Esophagus mucosa (tissue), 1 donor: ENCODE measurements at regions not wholly inside any gene's neighbourhood (a gene's known extent, or its start where the extent isn't known, plus 50 kb on each side); places are given as distances from the start of the nearest gene placed in this dataset.
A peak's percentile ranks its signal among the peaks of the same experiment; 100 is the strongest.

Experiments
- ATAC-seq: fragments of 200-7000 bp; cut with Tn5 transposase; one replicate; pipeline ENCODE4 v1.9.1; 2020
- donor health status: DM: yes; HTN: yes; CAD: no.

GRCh38 chr15:29454506-29454905, 184.9 kb upstream of the NSMCE3 start:
- ATAC-seq, result no peak

GRCh38 chr15:29452881-29453731, 183.5 kb upstream of the NSMCE3 start:
- ATAC-seq, result no peak

- ATAC-seq, result peak; percentile 29
These were observed 181.7 kb upstream of the NSMCE3 start for GRCh38 chr15:29451201-29451781.

GRCh38 chr15:29449136-29449535, 179.5 kb upstream of the NSMCE3 start:
- no peak for ATAC-seq

- no peak for ATAC-seq
These were observed 178.7 kb upstream of the NSMCE3 start for GRCh38 chr15:29448320-29448719.

GRCh38 chr15:29446480-29446879, 176.9 kb upstream of the NSMCE3 start:
- no peak for ATAC-seq

- ATAC-seq, result no peak
These were observed 172.9 kb upstream of the NSMCE3 start for GRCh38 chr15:29442532-29442931.

- no peak for ATAC-seq
These were observed 170.9 kb upstream of the NSMCE3 start for GRCh38 chr15:29440541-29440940.

GRCh38 chr15:29438703-29439055, 169.1 kb upstream of the NSMCE3 start:
- peak; percentile 92 for ATAC-seq

- ATAC-seq, result no peak
These were observed 168.5 kb upstream of the NSMCE3 start for GRCh38 chr15:29437888-29438702.

- no peak for ATAC-seq
These were observed 166.2 kb upstream of the NSMCE3 start for GRCh38 chr15:29435811-29436210.

- ATAC-seq, result no peak
These were observed 164.7 kb upstream of the NSMCE3 start for GRCh38 chr15:29434280-29434679.

- ATAC-seq, result no peak
These were observed 164.1 kb upstream of the NSMCE3 start for GRCh38 chr15:29433507-29434248.

GRCh38 chr15:29433050-29433318, 163.4 kb upstream of the NSMCE3 start:
- ATAC-seq, result no peak

GRCh38 chr15:29432191-29433049, 162.8 kb upstream of the NSMCE3 start:
- no peak for ATAC-seq

GRCh38 chr15:29430831-29431230, 161.2 kb upstream of the NSMCE3 start:
- ATAC-seq, result no peak

GRCh38 chr15:29430124-29430523, 160.5 kb upstream of the NSMCE3 start:
- no peak for ATAC-seq

GRCh38 chr15:29429584-29429983, 160.0 kb upstream of the NSMCE3 start:
- no peak for ATAC-seq

- ATAC-seq, result no peak
These were observed 159.4 kb upstream of the NSMCE3 start for GRCh38 chr15:29428925-29429573.

GRCh38 chr15:29425864-29426263, 156.2 kb upstream of the NSMCE3 start:
- ATAC-seq, result no peak

GRCh38 chr15:29424118-29424517, 154.5 kb upstream of the NSMCE3 start:
- ATAC-seq, result no peak

GRCh38 chr15:29422606-29423005, 153.0 kb upstream of the NSMCE3 start:
- no peak for ATAC-seq
